ENCODE measurements at regions not wholly inside any gene's neighbourhood (a gene's known extent, or its start where the extent isn't known, plus 50 kb on each side); places are given as distances from the start of the nearest gene placed in this dataset.

- TF ChIP-seq ZFX (CRISPR knock-in tag; IDR thresholded peaks at IDR 0.05; ENCODE audit: low read depth) (no peak), SNRNP70 (IDR thresholded peaks at IDR 0.05; ENCODE audit: low read depth, low read length) (no peak), ZBTB33 (CRISPR knock-in tag; IDR thresholded peaks at IDR 0.05) (no peak), BRCA1 (CRISPR knock-in tag; IDR thresholded peaks at IDR 0.05) (no peak), HOXA7 (CRISPR knock-in tag; IDR thresholded peaks at IDR 0.05) (no peak), EZH2 (conservative IDR thresholded peaks at IDR 0.05; ENCODE audit: low read depth, low read length) (no peak), DNMT1 (CRISPR knock-in tag; IDR thresholded peaks at IDR 0.05) (no peak), SUZ12 (IDR thresholded peaks at IDR 0.05; ENCODE audit: low read depth, low read length) (no peak), ZNF235 (CRISPR knock-in tag; IDR thresholded peaks at IDR 0.05; ENCODE audit: borderline replicate concordance) (no peak)
Observed at GRCh38 chr5:171570244-171570825, 150.9 kb downstream of the FGF18 start.

Data from HepG2 (cell line).